ENCODE measurements at regions not wholly inside any gene's neighbourhood (a gene's known extent, or its start where the extent isn't known, plus 50 kb on each side); places are given as distances from the start of the nearest gene placed in this dataset.

GRCh38 chr16:52851211-52851740, 201.4 kb downstream of the CHD9NB start:
- TF ChIP-seq CTCF (IDR thresholded peaks at IDR 0.05; ENCODE audit: insufficient read depth, low read length, poor library complexity, severe bottlenecking) (no peak), EZH2phosphoT487 (conservative IDR thresholded peaks at IDR 0.05; ENCODE audit: low read length) (no peak)

Data from SU-DHL-6 (cell line).